ENCODE measurements at regions not wholly inside any gene's neighbourhood (a gene's known extent, or its start where the extent isn't known, plus 50 kb on each side); places are given as distances from the start of the nearest gene placed in this dataset.

- ChIA-PET CTCF (no interaction called here), RAD21 (ENCODE audit: low non-redundant PET in 1 of 2, low total read pairs in 2 of 2, uncharacterized antibody in 2 of 2, unreplicated experiment in 2 of 2) (no interaction called here), POLR2A (no interaction called here)
- no peak overlapping the region for H3K4me2 ChIP-seq (ENCODE audit: low read length)
- no peaks in the 10 kb centered on the region for H3K79me2 ChIP-seq (ENCODE audit: insufficient read depth, low read length)
- no peak overlapping the region for H3K9ac ChIP-seq (ENCODE audit: low read length)
- no peaks in the 10 kb centered on the region for H4K20me1 ChIP-seq (ENCODE audit: insufficient read depth)
- H3K27me3 ChIP-seq (ENCODE audit: insufficient read depth, low read length): no peaks in the 10 kb centered on the region
- no peak overlapping the region for H3K27ac ChIP-seq (ENCODE audit: low read depth, low read length)
- H2AFZ ChIP-seq (ENCODE audit: low read depth, low read length, poor library complexity, severe bottlenecking): peak overlapping the region; percentile 47
- H3K4me3 ChIP-seq (replicated peaks in 1 of 2; ENCODE audit: low read depth in 1 of 2, low read length in 2 of 2): no peak overlapping the region
- intact Hi-C loops (cut with micrococcal nuclease): no loop called here
- peaks cover 0 to 5% of the 10 kb centered on the region in 2 experiments; a peak in 1 of 4 replicates for H3K4me1 ChIP-seq (ENCODE audit: control insufficient read depth in 1 of 2, insufficient read depth in 2 of 2, low read length in 2 of 2)
- ATAC-seq: no peak
- H3K9me3 ChIP-seq (ENCODE audit: control insufficient read depth in 1 of 2, insufficient read depth in 1 of 2, low read depth in 1 of 2, low read length in 2 of 2): no peaks in the 10 kb centered on the region
- TF ChIP-seq SP1 (IDR thresholded peaks at IDR 0.05; ENCODE audit: low read depth): no peak
- TF ChIP-seq ZFX (IDR thresholded peaks at IDR 0.05): no peak
- TF ChIP-seq EZH2 (IDR thresholded peaks at IDR 0.05): no peak
- no peak for TF ChIP-seq YY1 (IDR thresholded peaks at IDR 0.05; ENCODE audit: extremely low read depth, insufficient replicate concordance, low read depth, low read length)
- TF ChIP-seq POLR2A (IDR thresholded peaks at IDR 0.05; ENCODE audit: borderline replicate concordance, extremely low read depth, insufficient read depth, insufficient read length): no peak
- TF ChIP-seq ELF1 (IDR thresholded peaks at IDR 0.05; ENCODE audit: borderline replicate concordance, low read depth): no peak
- no peak for TF ChIP-seq FOSL1 (IDR thresholded peaks at IDR 0.05; ENCODE audit: low read depth)
- TF ChIP-seq ATF3 (IDR thresholded peaks at IDR 0.05): no peak
- no peak for TF ChIP-seq EGR1 (IDR thresholded peaks at IDR 0.05; ENCODE audit: low read depth)
- TF ChIP-seq JUND (IDR thresholded peaks at IDR 0.05): no peak
- TF ChIP-seq MAX (IDR thresholded peaks at IDR 0.05): no peak
- no peak for TF ChIP-seq POLR2AphosphoS5 (IDR thresholded peaks at IDR 0.05; ENCODE audit: low read depth, low read length)
- TF ChIP-seq SRF (IDR thresholded peaks at IDR 0.05; ENCODE audit: low read depth): no peak
- no peak for TF ChIP-seq CBX3 (IDR thresholded peaks at IDR 0.05; ENCODE audit: low read depth)
- TF ChIP-seq TCF7L2 (IDR thresholded peaks at IDR 0.05; ENCODE audit: borderline replicate concordance, extremely low read depth, insufficient read depth, insufficient read length): no peak
- no peaks in the 10 kb centered on the region for H3K36me3 ChIP-seq (ENCODE audit: control insufficient read depth in 1 of 2, insufficient read depth in 2 of 2, low read length in 2 of 2)
- DNase-seq (ENCODE audit: low read depth, low spot score): no peak
- H3K9me2 ChIP-seq (ENCODE audit: insufficient read depth): no peaks in the 10 kb centered on the region
- BruUV-seq (replicated peaks): no TSS peak
Measured at GRCh38 chr10:52632591-52632990, 140.0 kb downstream of the MBL2 start.

All from HCT116 (cell line).